SK-N-SH (cell line): ENCODE measurements at regions not wholly inside any gene's neighbourhood (a gene's known extent, or its start where the extent isn't known, plus 50 kb on each side); places are given as distances from the start of the nearest gene placed in this dataset.

Experiments
- CTCF ChIA-PET: fragments of 300-600, 350-600 bp; formaldehyde crosslinking; extraction: SDS; loops from one replicate; lab custom pipeline; 2021; lab: Yijun Ruan, JAX
- POLR2A ChIA-PET: fragments of 350-600 bp; sonication (Branson Sonifier 250); formaldehyde crosslinking; extraction: SDS; loops from one replicate; lab custom pipeline; 2020; ENCODE audit warnings: antibody characterized with exemption, inconsistent platforms; lab: Yijun Ruan, JAX
- DNase-seq: peaks from one replicate; pipeline ENCODE4 v3.0.0; 2012
- H2AFZ ChIP-seq: fragments of 200-600 bp; sonication (generic); 2 replicates; pipeline ENCODE4 v1.8.1; 2016; ENCODE audit warnings: antibody characterized with exemption, mild to moderate bottlenecking, low read depth
- H3F3A ChIP-seq: fragments of 200-600 bp; sonication (generic); replicated peaks from 2 replicates; pipeline ENCODE3; 2016; ENCODE audit warnings: antibody characterized with exemption, mild to moderate bottlenecking; ENCODE audit not compliant: insufficient read depth
- H3K27ac ChIP-seq, 2 experiments: fragments of 200-500 bp in 1 of 2; fragments of 200-600 bp in 1 of 2; sonication (Bioruptor generic) in 1 of 2; sonication (generic), shearing (Covaris generic) in 1 of 2; 2 replicates each; pipeline versions ENCODE4 v1.5.1 to v1.6.1; 2014 to 2016; ENCODE audit warnings: low read depth in 2 of 2, inconsistent platforms in 1 of 2, low read length in 1 of 2, mild to moderate bottlenecking in 1 of 2, mixed read lengths in 1 of 2
- H3K27me3 ChIP-seq: fragments of 200-600 bp; sonication (generic), shearing (Covaris generic); 2 replicates; pipeline ENCODE4 v1.6.1; 2016; ENCODE audit warnings: mixed run types; ENCODE audit not compliant: insufficient read depth
- H3K36me3 ChIP-seq, 2 experiments: fragments of 200-500 bp in 1 of 2; fragments of 200-600 bp in 1 of 2; sonication (Bioruptor generic) in 1 of 2; sonication (generic) in 1 of 2; replicated peaks in 1 of 2; 2 replicates each; pipeline versions ENCODE3 to v1.5.1; 2014 to 2016; ENCODE audit warnings: low read length in 1 of 2, mild to moderate bottlenecking in 1 of 2; ENCODE audit not compliant: insufficient read depth in 2 of 2, control insufficient read depth in 1 of 2
- H3K4me1 ChIP-seq, 2 experiments: fragments of 200-500 bp in 1 of 2; fragments of 200-600 bp in 1 of 2; sonication (Bioruptor generic) in 1 of 2; sonication (generic), shearing (Covaris generic) in 1 of 2; 2 replicates each; pipeline versions ENCODE4 v1.5.1 to v1.6.1; 2014 to 2016; ENCODE audit warnings: low read depth in 1 of 2, low read length in 1 of 2, mixed run types in 1 of 2; ENCODE audit not compliant: insufficient read depth in 2 of 2, control insufficient read depth in 1 of 2
- H3K4me2 ChIP-seq: fragments of 200-600 bp; sonication (generic), shearing (Covaris generic); 2 replicates; pipeline ENCODE4 v1.6.1; 2017; ENCODE audit warnings: mixed run types
- H3K4me3 ChIP-seq, 2 experiments: fragments of 200-500 bp in 1 of 2; fragments of 200-600 bp in 1 of 2; sonication (Bioruptor generic) in 1 of 2; sonication (generic), shearing (Covaris generic) in 1 of 2; 2 replicates each; pipeline versions ENCODE4 v1.5.1 to v1.8.1; 2014 to 2016; ENCODE audit warnings: low read depth in 2 of 2, inconsistent platforms in 1 of 2, low read length in 1 of 2, mild to moderate bottlenecking in 1 of 2, mixed read lengths in 1 of 2, moderate library complexity in 1 of 2
- H3K79me2 ChIP-seq: fragments of 200-600 bp; sonication (generic); 2 replicates; pipeline ENCODE4 v1.8.1; 2017; ENCODE audit warnings: mild to moderate bottlenecking; ENCODE audit not compliant: insufficient read depth
- H3K9ac ChIP-seq: fragments of 200-600 bp; sonication (generic); 2 replicates; pipeline ENCODE4 v1.6.1; 2017; ENCODE audit warnings: mixed run types
- H3K9me2 ChIP-seq: fragments of 200-600 bp; sonication (generic); 2 replicates; pipeline ENCODE4 v1.6.1; 2017; ENCODE audit warnings: mixed run types
- H3K9me3 ChIP-seq: fragments of 200-600 bp; sonication (generic); 2 replicates; pipeline ENCODE4 v1.6.1; 2017; ENCODE audit warnings: mixed run types, mild to moderate bottlenecking, moderate library complexity
- H4K20me1 ChIP-seq: fragments of 200-600 bp; sonication (generic); 2 replicates; pipeline ENCODE4 v1.6.1; 2017; ENCODE audit warnings: mild to moderate bottlenecking, mixed run types; ENCODE audit not compliant: insufficient read depth
- CHD2 ChIP-seq: fragments of 150-350 bp; IDR thresholded peaks from 2 replicates; pipeline ENCODE4 v1.6.1; 2018; ENCODE audit warnings: low read length; ENCODE audit not compliant: partially characterized antibody
- CTCF ChIP-seq: fragments of 200-600 bp; sonication (generic); IDR thresholded peaks from 2 replicates; pipeline ENCODE4 v1.6.1; 2017; ENCODE audit warnings: antibody characterized with exemption, mild to moderate bottlenecking, moderate library complexity
- EP300 ChIP-seq, 2 experiments: IDR thresholded peaks; 2 replicates each; pipeline versions ENCODE4 v1.4.0 to v1.6.1; 2012; ENCODE audit warnings: borderline replicate concordance in 1 of 2, low read depth in 1 of 2, low read length in 1 of 2
- FOSL2 ChIP-seq: IDR thresholded peaks from 2 replicates; pipeline ENCODE4 v1.4.0; 2012; ENCODE audit warnings: low read depth, mild to moderate bottlenecking, moderate library complexity, borderline replicate concordance
- FOXJ3 ChIP-seq: sonication (generic); formaldehyde crosslinking; IDR thresholded peaks from 2 replicates; pipeline ENCODE4 v1.5.1; 2020; ENCODE audit warnings: mild to moderate bottlenecking, missing genetic modification reagents
- GABPA ChIP-seq: IDR thresholded peaks from 2 replicates; pipeline ENCODE4 v1.4.0; 2012; ENCODE audit warnings: low read depth, mild to moderate bottlenecking
- MAX ChIP-seq: IDR thresholded peaks from 2 replicates; pipeline ENCODE4 v1.4.0; 2012; ENCODE audit warnings: low read depth
- MEF2A ChIP-seq: IDR thresholded peaks from 2 replicates; pipeline ENCODE4 v1.4.0; 2012; ENCODE audit warnings: low read depth, borderline replicate concordance
- MXI1 ChIP-seq: IDR thresholded peaks from 2 replicates; pipeline ENCODE4 v1.6.1; 2012; ENCODE audit warnings: mild to moderate bottlenecking, low read depth, low read length, improper control_type of control experiment
- REST ChIP-seq: IDR thresholded peaks from 2 replicates; pipeline ENCODE4 v1.6.1; 2012; ENCODE audit warnings: mild to moderate bottlenecking, low read depth, low read length, moderate library complexity
- RFX5 ChIP-seq: IDR thresholded peaks from 2 replicates; pipeline ENCODE4 v1.6.1; 2012; ENCODE audit warnings: mild to moderate bottlenecking, improper control_type of control experiment, low read length
- RXRA ChIP-seq: IDR thresholded peaks from 2 replicates; pipeline ENCODE4 v1.4.0; 2012; ENCODE audit warnings: low read depth, mild to moderate bottlenecking, borderline replicate concordance
- TCF12 ChIP-seq: IDR thresholded peaks from 2 replicates; pipeline ENCODE4 v1.4.0; 2012
- USF1 ChIP-seq: IDR thresholded peaks from 2 replicates; pipeline ENCODE4 v1.4.0; 2012; ENCODE audit warnings: low read depth, borderline replicate concordance
- YY1 ChIP-seq: IDR thresholded peaks from 2 replicates; pipeline ENCODE4 v1.4.0; 2012; ENCODE audit warnings: low read depth, mild to moderate bottlenecking
- ZBTB33 ChIP-seq: IDR thresholded peaks from 2 replicates; pipeline ENCODE4 v1.4.0; 2012; ENCODE audit warnings: low read depth, borderline replicate concordance
- WGBS: methylation state at CpG from one replicate; pipeline ENCODE4 v1.1.6; 2017; ENCODE audit warnings: low lambda C conversion rate; 5-methylcytosine and 5-hydroxymethylcytosine counted together

GRCh38 chr2:51505533-51505932, 473.6 kb upstream of the NRXN1 start:
- Histone ChIP-seq H3K27ac (no peak overlapping the region), H4K20me1 (no peaks in the 10 kb centered on the region), H3K9me2 (no peaks in the 10 kb centered on the region), H3K9me3 (no peaks in the 10 kb centered on the region), H3K4me3 (no peak overlapping the region), H3K9ac (no peak overlapping the region), H3K4me1 (no peaks in the 10 kb centered on the region), H3K4me2 (no peak overlapping the region), H3F3A (no peaks in the 10 kb centered on the region), H3K36me3 (no peaks in the 10 kb centered on the region), H3K27me3 (no peaks in the 10 kb centered on the region), H3K79me2 (no peaks in the 10 kb centered on the region), H2AFZ (no peak overlapping the region)
- POLR2A ChIA-PET = no interaction called here
- 20% methylated on average over 4 of the region's 4 CpGs for WGBS
- CTCF ChIA-PET = interaction anchor here (1.2 kb wide), 1 partner anchor 15 kb away, joined by 4 read pairs; no protein-coding TSS in a partner anchor
- no peak for DNase-seq
- TF ChIP-seq FOSL2 (no peak), CTCF (no peak), USF1 (no peak), FOXJ3 (CRISPR knock-in tag) (no peak), MAX (no peak), MXI1 (no peak), MEF2A (no peak), CHD2 (no peak), RFX5 (no peak), EP300 (IDR thresholded peaks at IDR 0.05; ENCODE audit: borderline replicate concordance in 1 of 2, low read depth in 1 of 2, low read length in 1 of 2) (no peak), ZBTB33 (no peak), GABPA (no peak), REST (no peak), RXRA (no peak), YY1 (no peak), TCF12 (no peak)
